IMR-90 (cell line): ENCODE measurements at regions not wholly inside any gene's neighbourhood (a gene's known extent, or its start where the extent isn't known, plus 50 kb on each side); places are given as distances from the start of the nearest gene placed in this dataset.

Source experiments
- ATAC-seq: fragments of 200-7000 bp; cut with Tn5 transposase; 2 replicates; pipeline ENCODE4 v1.9.1; 2020; ENCODE audit warnings: low read depth, mild to moderate bottlenecking, moderate library complexity
- BruUV-seq: library from RNA; stranded (reverse); fragments of 400-500 nt; replicated peaks from 2 replicates; lab custom pipeline; 2021; lab: Mats Ljungman, UMichigan
- CTCF ChIA-PET: fragments of 300-600 bp; formaldehyde crosslinking; extraction: SDS; loops from one replicate; lab custom pipeline; 2021; ENCODE audit warnings: antibody characterized with exemption; lab: Yijun Ruan, JAX
- POLR2A ChIA-PET: fragments of 300-600 bp; sonication (Branson Sonifier 250); formaldehyde crosslinking; loops from one replicate; lab custom pipeline; 2022; ENCODE audit warnings: antibody characterized with exemption; ENCODE audit not compliant: unreplicated experiment; lab: Charles Lee
- DNase-seq: peaks from one replicate; pipeline ENCODE4 v3.0.0; 2013
- H2AFZ ChIP-seq: replicated peaks from 2 replicates; pipeline ENCODE3; 2013; ENCODE audit warnings: low read length, mild to moderate bottlenecking; ENCODE audit not compliant: poor library complexity
- H2AK5ac ChIP-seq: 2 replicates; pipeline ENCODE4 v1.6.1; 2013; ENCODE audit warnings: low read depth, low read length, inconsistent platforms
- H2AK9ac ChIP-seq: replicated peaks from 2 replicates; pipeline ENCODE3; 2013; ENCODE audit warnings: mild to moderate bottlenecking, low read depth, low read length, moderate library complexity; ENCODE audit not compliant: poor library complexity
- H2BK120ac ChIP-seq: 2 replicates; pipeline ENCODE4 v1.6.1; 2013; ENCODE audit warnings: low read depth, low read length, inconsistent platforms
- H2BK15ac ChIP-seq: 3 replicates; pipeline ENCODE4 v1.6.1; 2013; ENCODE audit warnings: low read depth, low read length, inconsistent platforms
- H2BK20ac ChIP-seq: 2 replicates; pipeline ENCODE4 v1.6.1; 2013; ENCODE audit warnings: low read depth, mild to moderate bottlenecking, inconsistent platforms, low read length, moderate library complexity
- H2BK5ac ChIP-seq: 2 replicates; pipeline ENCODE4 v1.6.1; 2013; ENCODE audit warnings: mild to moderate bottlenecking, low read depth, low read length, inconsistent platforms; ENCODE audit not compliant: poor library complexity, severe bottlenecking
- H3K14ac ChIP-seq: replicated peaks from 2 replicates; pipeline ENCODE4 v1.6.1; 2013; ENCODE audit warnings: low read depth, low read length, inconsistent platforms
- H3K18ac ChIP-seq: 2 replicates; pipeline ENCODE4 v1.6.1; 2013; ENCODE audit warnings: low read depth, low read length, control low read depth
- H3K23ac ChIP-seq: 2 replicates; pipeline ENCODE4 v1.6.1; 2013; ENCODE audit warnings: low read depth, low read length, inconsistent platforms
- H3K27ac ChIP-seq: 2 replicates; pipeline ENCODE4 v1.5.1; 2013; ENCODE audit warnings: mild to moderate bottlenecking, control low read depth, low read length; ENCODE audit not compliant: insufficient read depth
- H3K27me3 ChIP-seq: 2 replicates; pipeline ENCODE4 v1.6.1; 2013; ENCODE audit warnings: low read length; ENCODE audit not compliant: control insufficient read depth, insufficient read depth
- H3K36me3 ChIP-seq: 2 replicates; pipeline ENCODE4 v1.6.1; 2013; ENCODE audit warnings: low read length, mixed read lengths; ENCODE audit not compliant: control insufficient read depth, insufficient read depth
- H3K4ac ChIP-seq: 2 replicates; pipeline ENCODE4 v1.6.1; 2013; ENCODE audit warnings: low read depth, low read length, inconsistent platforms
- H3K4me1 ChIP-seq: 2 replicates; pipeline ENCODE4 v1.6.1; 2013; ENCODE audit warnings: low read length, mixed read lengths; ENCODE audit not compliant: control insufficient read depth, insufficient read depth
- H3K4me2 ChIP-seq: 2 replicates; pipeline ENCODE4 v1.6.1; 2013; ENCODE audit warnings: low read depth, mild to moderate bottlenecking, control low read depth, low read length, moderate library complexity
- H3K4me3 ChIP-seq: 2 replicates; pipeline ENCODE4 v1.5.1; 2013; ENCODE audit warnings: low read depth, mild to moderate bottlenecking, control low read depth, low read length, moderate library complexity; ENCODE audit not compliant: insufficient read depth
- H3K56ac ChIP-seq: 2 replicates; pipeline ENCODE4 v1.6.1; 2013; ENCODE audit warnings: low read length, inconsistent platforms; ENCODE audit not compliant: insufficient read depth; ENCODE audit errors: extremely low read depth
- H3K79me1 ChIP-seq, 2 experiments: 2 replicates each; pipeline ENCODE4 v1.6.1; 2013; ENCODE audit warnings: low read length in 2 of 2, inconsistent platforms in 1 of 2, low read depth in 1 of 2
- H3K9ac ChIP-seq: 2 replicates; pipeline ENCODE4 v1.6.1; 2013; ENCODE audit warnings: low read depth, low read length, control low read depth
- H3K9me1 ChIP-seq: 2 replicates; pipeline ENCODE4 v1.6.1; 2013; ENCODE audit warnings: low read length, inconsistent platforms; ENCODE audit not compliant: insufficient read depth
- H3K9me3 ChIP-seq: 2 replicates; pipeline ENCODE4 v1.6.1; 2013; ENCODE audit warnings: low read length; ENCODE audit not compliant: control insufficient read depth, insufficient read depth
- H4K20me1 ChIP-seq: 2 replicates; pipeline ENCODE4 v1.6.1; 2013; ENCODE audit warnings: low read length, inconsistent platforms; ENCODE audit not compliant: insufficient read depth
- H4K5ac ChIP-seq: 2 replicates; pipeline ENCODE4 v1.6.1; 2013; ENCODE audit warnings: mild to moderate bottlenecking, low read depth, low read length, control low read depth
- H4K8ac ChIP-seq, 2 experiments: 2 replicates each; pipeline ENCODE4 v1.6.1; 2013; ENCODE audit warnings: low read depth in 2 of 2, low read length in 2 of 2, control low read depth in 1 of 2, inconsistent platforms in 1 of 2
- H4K91ac ChIP-seq: 2 replicates; pipeline ENCODE4 v1.6.1; 2013; ENCODE audit warnings: low read depth, low read length, inconsistent platforms; ENCODE audit not compliant: insufficient read depth
- BHLHE40 ChIP-seq: fragments of 150-350 bp; IDR thresholded peaks from 2 replicates; pipeline ENCODE4 v1.6.1; 2016; ENCODE audit warnings: mild to moderate bottlenecking, low read depth, low read length
- CEBPB ChIP-seq: IDR thresholded peaks from 2 replicates; pipeline ENCODE4 v1.6.1; 2012; ENCODE audit warnings: low read depth, low read length, improper control_type of control experiment
- CHD1 ChIP-seq: IDR thresholded peaks from 2 replicates; pipeline ENCODE4 v1.6.1; 2012; ENCODE audit warnings: low read depth, low read length, improper control_type of control experiment
- FOS ChIP-seq: fragments of 150-350 bp; IDR thresholded peaks from 2 replicates; pipeline ENCODE4 v1.6.1; 2016; ENCODE audit warnings: low read depth, low read length
- MAFK ChIP-seq: IDR thresholded peaks from 2 replicates; pipeline ENCODE4 v1.6.1; 2012; ENCODE audit warnings: low read depth, low read length, improper control_type of control experiment
- MAZ ChIP-seq: IDR thresholded peaks from 2 replicates; pipeline ENCODE4 v1.6.1; 2012; ENCODE audit warnings: low read depth, mild to moderate bottlenecking, low read length, improper control_type of control experiment, moderate library complexity, borderline replicate concordance
- MXI1 ChIP-seq: IDR thresholded peaks from 2 replicates; pipeline ENCODE4 v1.6.1; 2012; ENCODE audit warnings: low read depth, mild to moderate bottlenecking, low read length, moderate library complexity, borderline replicate concordance
- NFE2L2 ChIP-seq: fragments of 150-350 bp; IDR thresholded peaks from 2 replicates; pipeline ENCODE4 v1.6.1; 2016; ENCODE audit warnings: low read depth, mild to moderate bottlenecking, low read length
- POLR2A ChIP-seq: IDR thresholded peaks from 2 replicates; pipeline ENCODE4 v1.6.1; 2012; ENCODE audit warnings: mild to moderate bottlenecking, low read depth, low read length
- RAD21 ChIP-seq: IDR thresholded peaks from 2 replicates; pipeline ENCODE4 v1.6.1; 2012; ENCODE audit warnings: low read length, improper control_type of control experiment
- RCOR1 ChIP-seq: IDR thresholded peaks from 2 replicates; pipeline ENCODE4 v1.6.1; 2012; ENCODE audit warnings: mild to moderate bottlenecking, low read length, improper control_type of control experiment; ENCODE audit not compliant: insufficient replicate concordance
- RFX5 ChIP-seq: IDR thresholded peaks from 2 replicates; pipeline ENCODE4 v1.8.0; 2012; ENCODE audit warnings: low read depth, mild to moderate bottlenecking, low read length, moderate library complexity
- SMC3 ChIP-seq: fragments of 150-350 bp; IDR thresholded peaks from 2 replicates; pipeline ENCODE4 v1.6.1; 2016; ENCODE audit warnings: low read depth, mild to moderate bottlenecking, antibody characterized with exemption, low read length, moderate library complexity
- WGBS, 2 experiments: methylation state at CpG; one replicate each; pipeline versions ENCODE4 v1.1.5 to v1.1.7; 2013; ENCODE audit warnings: missing lambda C conversion rate in 2 of 2; ENCODE audit not compliant: insufficient read length in 1 of 2; ENCODE audit errors: extremely low coverage in 2 of 2; 5-methylcytosine and 5-hydroxymethylcytosine counted together
- dilution Hi-C: fragments of 300-500 bp; cut with HindIII; formaldehyde crosslinking; loops from one replicate; pipeline ENCODE4 v1.14.3; 2018; ENCODE audit warnings: low sequenced_read_pairs; ENCODE audit not compliant: unreplicated experiment
- in situ Hi-C: fragments of 300-500 bp; cut with MboI; formaldehyde crosslinking; loops from 3 replicates; pipeline ENCODE4 v1.14.3; 2019; ENCODE audit warnings: low sequenced_read_pairs, inconsistent platforms, mixed read lengths
- intact Hi-C: fragments of 100-400 bp; cut with micrococcal nuclease; formaldehyde crosslinking; loops from 2 replicates; pipeline ENCODE4 v1.10.0; 2022
- TF ChIP-seq, protein P1 (sequence below): fragments of 150-350 bp; IDR thresholded peaks from 2 replicates; pipeline ENCODE4 v1.6.1; 2017; ENCODE audit warnings: mild to moderate bottlenecking, antibody characterized with exemption, low read length, low read depth
- TF ChIP-seq, protein P2 (sequence below): conservative IDR thresholded peaks from 2 replicates; pipeline ENCODE4 v1.5.1; 2012; ENCODE audit warnings: mild to moderate bottlenecking, low read depth, low read length, improper control_type of control experiment
- TF ChIP-seq, protein P3 (sequence below): fragments of 150-350 bp; IDR thresholded peaks from 2 replicates; pipeline ENCODE4 v1.6.1; 2016; ENCODE audit warnings: low read depth, mild to moderate bottlenecking, low read length, moderate library complexity, borderline replicate concordance

DNA sequence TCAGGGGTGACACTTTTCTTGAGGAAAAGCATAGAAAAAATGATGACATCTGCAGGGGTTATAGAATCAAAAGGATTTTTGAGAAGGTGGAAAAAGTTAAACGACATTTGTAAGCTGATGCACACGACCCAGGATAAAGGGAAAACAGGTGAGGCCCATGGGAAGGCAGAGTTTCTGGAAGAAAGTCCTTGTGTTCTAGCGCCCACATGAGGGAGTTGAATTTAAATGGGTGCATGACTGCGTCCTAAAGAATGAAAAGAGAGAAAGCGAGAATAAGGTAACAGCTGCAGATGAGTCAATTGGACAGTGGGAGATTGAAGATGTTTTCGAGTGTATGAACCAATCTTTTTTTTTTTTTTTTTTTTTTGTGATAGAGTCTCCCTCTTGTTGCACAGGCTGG lies 158.1 kb downstream of the GALR1 start:
- TF ChIP-seq, protein P1, sequence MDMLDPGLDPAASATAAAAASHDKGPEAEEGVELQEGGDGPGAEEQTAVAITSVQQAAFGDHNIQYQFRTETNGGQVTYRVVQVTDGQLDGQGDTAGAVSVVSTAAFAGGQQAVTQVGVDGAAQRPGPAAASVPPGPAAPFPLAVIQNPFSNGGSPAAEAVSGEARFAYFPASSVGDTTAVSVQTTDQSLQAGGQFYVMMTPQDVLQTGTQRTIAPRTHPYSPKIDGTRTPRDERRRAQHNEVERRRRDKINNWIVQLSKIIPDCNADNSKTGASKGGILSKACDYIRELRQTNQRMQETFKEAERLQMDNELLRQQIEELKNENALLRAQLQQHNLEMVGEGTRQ = no peak
- TF ChIP-seq MAFK (no peak), RFX5 (no peak), SMC3 (no peak), RCOR1 (no peak), POLR2A (no peak), MXI1 (no peak), RAD21 (no peak), FOS (no peak), CHD1 (no peak), CEBPB (no peak), NFE2L2 (no peak), BHLHE40 (no peak), MAZ (no peak)
- TF ChIP-seq, protein P2, sequence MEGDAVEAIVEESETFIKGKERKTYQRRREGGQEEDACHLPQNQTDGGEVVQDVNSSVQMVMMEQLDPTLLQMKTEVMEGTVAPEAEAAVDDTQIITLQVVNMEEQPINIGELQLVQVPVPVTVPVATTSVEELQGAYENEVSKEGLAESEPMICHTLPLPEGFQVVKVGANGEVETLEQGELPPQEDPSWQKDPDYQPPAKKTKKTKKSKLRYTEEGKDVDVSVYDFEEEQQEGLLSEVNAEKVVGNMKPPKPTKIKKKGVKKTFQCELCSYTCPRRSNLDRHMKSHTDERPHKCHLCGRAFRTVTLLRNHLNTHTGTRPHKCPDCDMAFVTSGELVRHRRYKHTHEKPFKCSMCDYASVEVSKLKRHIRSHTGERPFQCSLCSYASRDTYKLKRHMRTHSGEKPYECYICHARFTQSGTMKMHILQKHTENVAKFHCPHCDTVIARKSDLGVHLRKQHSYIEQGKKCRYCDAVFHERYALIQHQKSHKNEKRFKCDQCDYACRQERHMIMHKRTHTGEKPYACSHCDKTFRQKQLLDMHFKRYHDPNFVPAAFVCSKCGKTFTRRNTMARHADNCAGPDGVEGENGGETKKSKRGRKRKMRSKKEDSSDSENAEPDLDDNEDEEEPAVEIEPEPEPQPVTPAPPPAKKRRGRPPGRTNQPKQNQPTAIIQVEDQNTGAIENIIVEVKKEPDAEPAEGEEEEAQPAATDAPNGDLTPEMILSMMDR = no peak
- TF ChIP-seq, protein P3, sequence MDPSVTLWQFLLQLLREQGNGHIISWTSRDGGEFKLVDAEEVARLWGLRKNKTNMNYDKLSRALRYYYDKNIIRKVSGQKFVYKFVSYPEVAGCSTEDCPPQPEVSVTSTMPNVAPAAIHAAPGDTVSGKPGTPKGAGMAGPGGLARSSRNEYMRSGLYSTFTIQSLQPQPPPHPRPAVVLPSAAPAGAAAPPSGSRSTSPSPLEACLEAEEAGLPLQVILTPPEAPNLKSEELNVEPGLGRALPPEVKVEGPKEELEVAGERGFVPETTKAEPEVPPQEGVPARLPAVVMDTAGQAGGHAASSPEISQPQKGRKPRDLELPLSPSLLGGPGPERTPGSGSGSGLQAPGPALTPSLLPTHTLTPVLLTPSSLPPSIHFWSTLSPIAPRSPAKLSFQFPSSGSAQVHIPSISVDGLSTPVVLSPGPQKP = no peak
- Histone ChIP-seq H3K36me3 (no peaks in the 10 kb centered on the region), H3K27me3 (no peaks in the 10 kb centered on the region), H3K4me3 (no peak overlapping the region), H3K79me1 (no peaks in the 10 kb centered on the region), H2BK15ac (no peak overlapping the region), H2AK5ac (no peak overlapping the region), H4K5ac (no peak overlapping the region), H3K23ac (no peak overlapping the region), H2BK5ac (no peak overlapping the region), H3K56ac (no peak overlapping the region), H3K9me1 (no peaks in the 10 kb centered on the region), H3K18ac (no peak overlapping the region), H3K14ac (no peak overlapping the region), H4K8ac (no peak overlapping the region), H3K27ac (no peak overlapping the region), H4K20me1 (no peaks in the 10 kb centered on the region), H2AFZ (no peak overlapping the region), H3K9me3 (peaks cover 29% of the 10 kb centered on the region), H2BK20ac (no peak overlapping the region), H3K4me2 (no peak overlapping the region), H2BK120ac (no peak overlapping the region), H4K91ac (no peak overlapping the region), H2AK9ac (no peak overlapping the region), H3K4ac (no peak overlapping the region), H3K9ac (no peak overlapping the region), H3K4me1 (no peaks in the 10 kb centered on the region)
- DNase-seq (no peak), ATAC-seq (no peak)
- in situ Hi-C loops (no loop called here), dilution Hi-C loops (no loop called here), intact Hi-C loops (no loop called here)
- no TSS peak for BruUV-seq
- POLR2A ChIA-PET = no interaction called here
- WGBS, 2 experiments = 17% methylated on average over 3 of the region's 6 CpGs; no CpG with 5 or more reads in 1 of the 2 experiments
- CTCF ChIA-PET = no interaction called here
